H7 (cell line): ENCODE measurements at regions not wholly inside any gene's neighbourhood (a gene's known extent, or its start where the extent isn't known, plus 50 kb on each side); places are given as distances from the start of the nearest gene placed in this dataset.
"Not testable (repeated sequence)": the region's sequence is repeated elsewhere in the genome, so short reads cannot be mapped to it uniquely, and the experiment has no call there.

Source experiments
- DNase-seq: peaks from one replicate; pipeline ENCODE4 v3.0.0; 2012
- H3K27me3 ChIP-seq: 2 replicates; pipeline ENCODE4 v1.6.0; 2011; ENCODE audit warnings: mild to moderate bottlenecking, low read length; ENCODE audit not compliant: control insufficient read depth, insufficient read depth
- H3K36me3 ChIP-seq: replicated peaks from 2 replicates; pipeline ENCODE4 v1.5.1; 2011; ENCODE audit warnings: low read length; ENCODE audit not compliant: control insufficient read depth, insufficient read depth
- H3K4me3 ChIP-seq: 2 replicates; pipeline ENCODE4 v1.5.1; 2011; ENCODE audit warnings: low read depth, mild to moderate bottlenecking, control low read depth, low read length, moderate library complexity; ENCODE audit not compliant: insufficient read depth

GRCh38 chr17:45580924-45581323 is 90.4 kb upstream of the PLEKHM1 start:
- DNase-seq, result peak; percentile 18
- no peak overlapping the region for H3K4me3 ChIP-seq
- 0 out of 2 replicates have a peak, but pooled peaks cover 3% of the 10 kb centered on the region for H3K36me3 ChIP-seq
- H3K27me3 ChIP-seq, result no peaks in the 10 kb centered on the region

GRCh38 chr17:45581860-45582259 is 91.3 kb upstream of the PLEKHM1 start:
- no peak for DNase-seq
- H3K4me3 ChIP-seq, result no peak overlapping the region
- H3K36me3 ChIP-seq, result 0 out of 2 replicates have a peak, but pooled peaks cover 3% of the 10 kb centered on the region
- H3K27me3 ChIP-seq, result no peaks in the 10 kb centered on the region

GRCh38 chr17:45584092-45585036 is 93.8 kb upstream of the PLEKHM1 start:
- DNase-seq, result peak; percentile 84
- 0 out of 2 replicates have a peak, but pooled peaks cover 3% of the 10 kb centered on the region for H3K36me3 ChIP-seq
- H3K27me3 ChIP-seq, result no peaks in the 10 kb centered on the region
- peak overlapping the region; percentile 73 for H3K4me3 ChIP-seq

- DNase-seq, result peak; percentile 88
- not testable (repeated sequence) for H3K27me3 ChIP-seq, H3K36me3 ChIP-seq
- H3K4me3 ChIP-seq, result peak overlapping the region; percentile 73
Measured at GRCh38 chr17:45585037-45585733, 94.7 kb upstream of the PLEKHM1 start.

- H3K36me3 ChIP-seq, H3K27me3 ChIP-seq: not testable (repeated sequence)
- DNase-seq, result peak; percentile 21
- peak overlapping the region; percentile 73 for H3K4me3 ChIP-seq
Measured at GRCh38 chr17:45585794-45586650, 95.5 kb upstream of the PLEKHM1 start.

GRCh38 chr17:45586651-45586934 is 96.1 kb upstream of the PLEKHM1 start:
- H3K36me3 ChIP-seq, H3K27me3 ChIP-seq, H3K4me3 ChIP-seq: not testable (repeated sequence)
- peak; percentile 7 for DNase-seq

GRCh38 chr17:45592433-45592923 is 102.0 kb upstream of the PLEKHM1 start:
- DNase-seq, result peak; percentile 72
- H3K36me3 ChIP-seq, result not testable (repeated sequence)

GRCh38 chr17:45596347-45596746 is 105.8 kb upstream of the PLEKHM1 start:
- H3K27me3 ChIP-seq, H3K4me3 ChIP-seq, DNase-seq, H3K36me3 ChIP-seq: not testable (repeated sequence)

More at GRCh38 chr17:45592433-45592923, 102.0 kb upstream of the PLEKHM1 start:
- H3K27me3 ChIP-seq, H3K4me3 ChIP-seq: not testable (repeated sequence)

- H3K27me3 ChIP-seq, DNase-seq, H3K36me3 ChIP-seq, H3K4me3 ChIP-seq: not testable (repeated sequence)
Measured at GRCh38 chr17:45600052-45601012, 109.8 kb upstream of the PLEKHM1 start.

GRCh38 chr17:45601013-45601412 is 110.5 kb upstream of the PLEKHM1 start:
- not testable (repeated sequence) for H3K36me3 ChIP-seq, DNase-seq, H3K27me3 ChIP-seq, H3K4me3 ChIP-seq

- not testable (repeated sequence) for H3K27me3 ChIP-seq, H3K4me3 ChIP-seq, H3K36me3 ChIP-seq, DNase-seq
Measured at GRCh38 chr17:45601605-45602539, 111.4 kb upstream of the PLEKHM1 start.

GRCh38 chr17:45605751-45606150 is 115.2 kb upstream of the PLEKHM1 start:
- not testable (repeated sequence) for DNase-seq, H3K4me3 ChIP-seq, H3K36me3 ChIP-seq, H3K27me3 ChIP-seq

- not testable (repeated sequence) for H3K36me3 ChIP-seq, H3K27me3 ChIP-seq
- DNase-seq, result peak; percentile 67
- peak overlapping the region; percentile 30; the same call in 1 of the 2 replicates for H3K4me3 ChIP-seq
Measured at GRCh38 chr17:45619984-45620405, 129.5 kb upstream of the PLEKHM1 start.
